ENCODE measurements at regions not wholly inside any gene's neighbourhood (a gene's known extent, or its start where the extent isn't known, plus 50 kb on each side); places are given as distances from the start of the nearest gene placed in this dataset.
"Not testable (repeated sequence)": the region's sequence is repeated elsewhere in the genome, so short reads cannot be mapped to it uniquely, and the experiment has no call there.

DNA sequence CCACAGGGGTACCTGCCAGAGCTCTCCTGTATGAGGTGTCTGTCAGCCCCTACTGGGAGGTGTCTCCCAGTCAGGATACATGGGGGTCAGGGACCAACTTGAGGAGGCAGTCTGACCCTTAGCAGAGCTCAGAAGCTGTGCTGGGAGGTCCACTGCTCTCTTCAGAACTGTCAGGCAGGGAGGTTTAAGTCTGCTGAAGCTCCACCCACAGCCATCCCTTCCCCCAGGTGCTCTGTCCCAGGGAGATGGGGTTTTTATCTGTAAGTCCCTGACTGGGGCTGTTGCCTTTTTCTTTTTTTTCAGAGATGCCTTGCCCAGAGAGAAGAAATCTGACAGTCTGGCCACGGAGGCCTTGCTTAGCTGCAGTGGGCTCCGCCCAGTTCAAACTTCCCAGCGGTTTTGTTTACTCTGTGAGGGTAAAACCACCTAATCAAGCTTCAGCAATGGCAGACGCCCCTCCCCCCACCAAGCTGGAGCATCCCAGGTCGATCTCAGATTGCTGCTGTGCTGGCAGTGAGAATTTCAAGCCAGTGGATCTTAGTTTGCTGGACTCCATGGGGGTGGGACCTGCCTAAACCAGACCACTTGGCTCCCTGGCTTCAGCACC, 118.5 kb upstream of the RADX start:
- TF ChIP-seq ESRRG (CRISPR knock-in tag; IDR thresholded peaks at IDR 0.05); ZNF565 (CRISPR knock-in tag; conservative IDR thresholded peaks at IDR 0.05; ENCODE audit: low read depth); RARB (CRISPR knock-in tag; IDR thresholded peaks at IDR 0.05); TOX (CRISPR knock-in tag; IDR thresholded peaks at IDR 0.05; ENCODE audit: borderline replicate concordance); ZFP3 (CRISPR knock-in tag; IDR thresholded peaks at IDR 0.05): not testable (repeated sequence)
- TF ChIP-seq, protein P1, sequence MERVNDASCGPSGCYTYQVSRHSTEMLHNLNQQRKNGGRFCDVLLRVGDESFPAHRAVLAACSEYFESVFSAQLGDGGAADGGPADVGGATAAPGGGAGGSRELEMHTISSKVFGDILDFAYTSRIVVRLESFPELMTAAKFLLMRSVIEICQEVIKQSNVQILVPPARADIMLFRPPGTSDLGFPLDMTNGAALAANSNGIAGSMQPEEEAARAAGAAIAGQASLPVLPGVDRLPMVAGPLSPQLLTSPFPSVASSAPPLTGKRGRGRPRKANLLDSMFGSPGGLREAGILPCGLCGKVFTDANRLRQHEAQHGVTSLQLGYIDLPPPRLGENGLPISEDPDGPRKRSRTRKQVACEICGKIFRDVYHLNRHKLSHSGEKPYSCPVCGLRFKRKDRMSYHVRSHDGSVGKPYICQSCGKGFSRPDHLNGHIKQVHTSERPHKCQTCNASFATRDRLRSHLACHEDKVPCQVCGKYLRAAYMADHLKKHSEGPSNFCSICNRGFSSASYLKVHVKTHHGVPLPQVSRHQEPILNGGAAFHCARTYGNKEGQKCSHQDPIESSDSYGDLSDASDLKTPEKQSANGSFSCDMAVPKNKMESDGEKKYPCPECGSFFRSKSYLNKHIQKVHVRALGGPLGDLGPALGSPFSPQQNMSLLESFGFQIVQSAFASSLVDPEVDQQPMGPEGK (CRISPR knock-in tag; IDR thresholded peaks at IDR 0.05; ENCODE audit: borderline replicate concordance), result not testable (repeated sequence)
- TF ChIP-seq, protein P2, sequence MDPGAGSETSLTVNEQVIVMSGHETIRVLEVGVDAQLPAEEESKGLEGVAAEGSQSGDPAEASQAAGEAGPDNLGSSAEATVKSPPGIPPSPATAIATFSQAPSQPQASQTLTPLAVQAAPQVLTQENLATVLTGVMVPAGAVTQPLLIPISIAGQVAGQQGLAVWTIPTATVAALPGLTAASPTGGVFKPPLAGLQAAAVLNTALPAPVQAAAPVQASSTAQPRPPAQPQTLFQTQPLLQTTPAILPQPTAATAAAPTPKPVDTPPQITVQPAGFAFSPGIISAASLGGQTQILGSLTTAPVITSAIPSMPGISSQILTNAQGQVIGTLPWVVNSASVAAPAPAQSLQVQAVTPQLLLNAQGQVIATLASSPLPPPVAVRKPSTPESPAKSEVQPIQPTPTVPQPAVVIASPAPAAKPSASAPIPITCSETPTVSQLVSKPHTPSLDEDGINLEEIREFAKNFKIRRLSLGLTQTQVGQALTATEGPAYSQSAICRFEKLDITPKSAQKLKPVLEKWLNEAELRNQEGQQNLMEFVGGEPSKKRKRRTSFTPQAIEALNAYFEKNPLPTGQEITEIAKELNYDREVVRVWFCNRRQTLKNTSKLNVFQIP (CRISPR knock-in tag; IDR thresholded peaks at IDR 0.05; ENCODE audit: borderline replicate concordance, low read depth), result not testable (repeated sequence)
- TF ChIP-seq, protein P3, sequence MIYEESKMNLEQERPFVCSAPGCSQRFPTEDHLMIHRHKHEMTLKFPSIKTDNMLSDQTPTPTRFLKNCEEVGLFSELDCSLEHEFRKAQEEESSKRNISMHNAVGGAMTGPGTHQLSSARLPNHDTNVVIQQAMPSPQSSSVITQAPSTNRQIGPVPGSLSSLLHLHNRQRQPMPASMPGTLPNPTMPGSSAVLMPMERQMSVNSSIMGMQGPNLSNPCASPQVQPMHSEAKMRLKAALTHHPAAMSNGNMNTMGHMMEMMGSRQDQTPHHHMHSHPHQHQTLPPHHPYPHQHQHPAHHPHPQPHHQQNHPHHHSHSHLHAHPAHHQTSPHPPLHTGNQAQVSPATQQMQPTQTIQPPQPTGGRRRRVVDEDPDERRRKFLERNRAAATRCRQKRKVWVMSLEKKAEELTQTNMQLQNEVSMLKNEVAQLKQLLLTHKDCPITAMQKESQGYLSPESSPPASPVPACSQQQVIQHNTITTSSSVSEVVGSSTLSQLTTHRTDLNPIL (CRISPR knock-in tag; IDR thresholded peaks at IDR 0.05; ENCODE audit: low read depth), result not testable (repeated sequence)

All from SK-N-SH treated with all-trans-retinoic acid at 6 μM for 48 hours (cell line).